Endothelial cell of umbilical vein (primary cell): ENCODE measurements at regions not wholly inside any gene's neighbourhood (a gene's known extent, or its start where the extent isn't known, plus 50 kb on each side); places are given as distances from the start of the nearest gene placed in this dataset.

Experiments used
- BruUV-seq: library from RNA; stranded (reverse); fragments of 400-500 nt; replicated peaks from 2 replicates; lab custom pipeline; 2021; lab: Mats Ljungman, UMichigan
- CTCF ChIA-PET: fragments of 300-600, 350-600 bp; sonication (Branson Sonifier 250); formaldehyde crosslinking; loops from one replicate; lab custom pipeline; 2021; ENCODE audit warnings: antibody characterized with exemption, inconsistent platforms; lab: Charles Lee
- POLR2A ChIA-PET: fragments of 300-600, 350-600 bp; sonication (Branson Sonifier 250); formaldehyde crosslinking; loops from one replicate; lab custom pipeline; 2021; ENCODE audit warnings: antibody characterized with exemption, inconsistent platforms; lab: Charles Lee
- DNase-seq: peaks from one replicate; pipeline ENCODE4 v3.0.0-alpha.2; 2011; ENCODE audit warnings: low read depth, low spot score
- FAIRE-seq: peaks from 2 replicates; lab custom pipeline; 2011; peaks lifted over from hg19 to GRCh38; lab: Jason Lieb, UNC
- H2AFZ ChIP-seq: 2 replicates; pipeline ENCODE4 v1.6.0; 2012; ENCODE audit warnings: low read depth, low read length, control low read depth, inconsistent platforms
- H3K27ac ChIP-seq: 2 replicates; pipeline ENCODE4 v1.5.1; 2011; ENCODE audit warnings: low read depth, mild to moderate bottlenecking, control low read depth, low read length, moderate library complexity; ENCODE audit not compliant: insufficient read depth
- H3K27me3 ChIP-seq, 2 experiments: 2 replicates each; pipeline versions ENCODE4 v1.6.0 to v1.6.1; 2011; ENCODE audit warnings: low read length in 2 of 2, mixed read lengths in 1 of 2; ENCODE audit not compliant: control insufficient read depth in 2 of 2, insufficient read depth in 2 of 2
- H3K36me3 ChIP-seq, 2 experiments: 2 replicates in 1 of 2; 3 replicates in 1 of 2; pipeline ENCODE4 v1.5.1; 2011; ENCODE audit warnings: low read length in 2 of 2, mild to moderate bottlenecking in 1 of 2, moderate library complexity in 1 of 2; ENCODE audit not compliant: control insufficient read depth in 2 of 2, insufficient read depth in 2 of 2; ENCODE audit errors: extremely low read depth in 1 of 2
- H3K4me1 ChIP-seq: 3 replicates; pipeline ENCODE4 v1.5.1; 2011; ENCODE audit warnings: mild to moderate bottlenecking, low read length; ENCODE audit not compliant: control insufficient read depth, insufficient read depth; ENCODE audit errors: extremely low read depth
- H3K4me2 ChIP-seq: 2 replicates; pipeline ENCODE4 v1.6.1; 2011; ENCODE audit warnings: low read length, control low read depth, mixed read lengths; ENCODE audit not compliant: insufficient read depth
- H3K4me3 ChIP-seq, 3 experiments: fragments of 200-600 bp in 1 of 3; sonication (generic), shearing (Covaris generic) in 1 of 3; replicated peaks in 1 of 3; 2 replicates each; pipeline ENCODE4 v1.5.1; 2011 to 2016; ENCODE audit warnings: control low read depth in 3 of 3, low read length in 3 of 3, mild to moderate bottlenecking in 2 of 3, inconsistent platforms in 1 of 3, low read depth in 1 of 3, moderate library complexity in 1 of 3; ENCODE audit not compliant: insufficient read depth in 1 of 3
- H3K79me2 ChIP-seq: 2 replicates; pipeline ENCODE4 v1.6.0; 2012; ENCODE audit warnings: low read length, inconsistent platforms; ENCODE audit not compliant: control insufficient read depth, insufficient read depth
- H3K9ac ChIP-seq: replicated peaks from 2 replicates; pipeline ENCODE3; 2011; ENCODE audit warnings: low read length, control low read depth; ENCODE audit not compliant: insufficient read depth; ENCODE audit errors: extremely low read depth
- H3K9me1 ChIP-seq: replicated peaks from 3 replicates; pipeline ENCODE4 v1.6.0; 2011; ENCODE audit warnings: mild to moderate bottlenecking, low read length; ENCODE audit not compliant: control insufficient read depth, insufficient read depth; ENCODE audit errors: extremely low read depth
- H3K9me3 ChIP-seq: replicated peaks from 2 replicates; pipeline ENCODE4 v1.5.1; 2012; ENCODE audit warnings: low read length, inconsistent platforms; ENCODE audit not compliant: control insufficient read depth, insufficient read depth
- H4K20me1 ChIP-seq: replicated peaks from 2 replicates; pipeline ENCODE3; 2011; ENCODE audit warnings: mild to moderate bottlenecking, low read length; ENCODE audit not compliant: control insufficient read depth, insufficient read depth; ENCODE audit errors: extremely low read depth
- EZH2 ChIP-seq: IDR thresholded peaks from 2 replicates; pipeline ENCODE4 v1.6.1; 2012; ENCODE audit warnings: borderline replicate concordance, low read depth, mild to moderate bottlenecking, moderate library complexity, low read length, inconsistent platforms; ENCODE audit not compliant: severe bottlenecking
- FOS ChIP-seq: IDR thresholded peaks from 2 replicates; pipeline ENCODE4 v1.6.1; 2011; ENCODE audit warnings: mild to moderate bottlenecking, low read length, moderate library complexity, borderline replicate concordance; ENCODE audit not compliant: insufficient read depth
- GATA2 ChIP-seq: IDR thresholded peaks from 2 replicates; pipeline ENCODE4 v1.7.0; 2011; ENCODE audit warnings: low read depth, mild to moderate bottlenecking, moderate library complexity, mixed read lengths, low read length; ENCODE audit not compliant: insufficient read length, insufficient read depth
- JUN ChIP-seq: IDR thresholded peaks from 2 replicates; pipeline ENCODE4 v1.6.1; 2011; ENCODE audit warnings: borderline replicate concordance, low read depth; ENCODE audit not compliant: insufficient read length, insufficient read depth
- MAX ChIP-seq: IDR thresholded peaks from 2 replicates; pipeline ENCODE4 v1.6.1; 2011; ENCODE audit not compliant: insufficient read depth, insufficient read length
- POLR2A ChIP-seq: IDR thresholded peaks from 2 replicates; pipeline ENCODE4 v1.6.1; 2012; ENCODE audit warnings: low read depth, mild to moderate bottlenecking, control low read depth, low read length
- dilution Hi-C: fragments of 300-500 bp; cut with MboI; formaldehyde crosslinking; loops from one replicate; pipeline ENCODE4 v1.15.0; 2019; ENCODE audit warnings: low sequenced_read_pairs; ENCODE audit not compliant: extremely low pct_ligation_motif_present
- intact Hi-C: fragments of 100-400 bp; cut with micrococcal nuclease; formaldehyde crosslinking; loops from one replicate; pipeline ENCODE4 v1.10.0; 2022

GRCh38 chr9:100856238-100856637 is 172.3 kb upstream of the PLPPR1 start:
- BruUV-seq, result no TSS peak
- FAIRE-seq, result no peak
- Histone ChIP-seq H3K27me3 (no peaks in the 10 kb centered on the region), H3K9me1 (no peaks in the 10 kb centered on the region), H3K79me2 (no peaks in the 10 kb centered on the region), H4K20me1 (no peaks in the 10 kb centered on the region), H3K36me3 (no peaks in the 10 kb centered on the region), H3K4me1 (no peaks in the 10 kb centered on the region), H2AFZ (no peak overlapping the region), H3K9ac (no peak overlapping the region), H3K9me3 (no peaks in the 10 kb centered on the region), H3K4me2 (no peak overlapping the region), H3K4me3 (no peak overlapping the region), H3K27ac (no peak overlapping the region)
- POLR2A ChIA-PET, result no interaction called here
- CTCF ChIA-PET, result no interaction called here
- DNase-seq, result peak; percentile 21
- dilution Hi-C loops, result no loop called here
- TF ChIP-seq MAX, result no peak
- TF ChIP-seq JUN, result no peak
- TF ChIP-seq EZH2, result no peak
- TF ChIP-seq FOS, result no peak
- no peak for TF ChIP-seq POLR2A
- intact Hi-C loops, result no loop called here

GRCh38 chr9:100865111-100865510 is 163.4 kb upstream of the PLPPR1 start:
- TF ChIP-seq POLR2A, result no peak
- no peak for TF ChIP-seq FOS
- TF ChIP-seq GATA2, result no peak
- Histone ChIP-seq H3K9ac (no peak overlapping the region), H3K36me3 (no peaks in the 10 kb centered on the region), H2AFZ (no peak overlapping the region), H3K9me3 (peaks cover 2% of the 10 kb centered on the region), H3K79me2 (no peaks in the 10 kb centered on the region), H3K4me2 (no peak overlapping the region), H3K4me1 (no peaks in the 10 kb centered on the region), H4K20me1 (no peaks in the 10 kb centered on the region), H3K27ac (no peak overlapping the region), H3K27me3 (no peaks in the 10 kb centered on the region), H3K4me3 (no peak overlapping the region), H3K9me1 (no peaks in the 10 kb centered on the region)
- ChIA-PET CTCF (no interaction called here), POLR2A (no interaction called here)
- intact Hi-C loops, result no loop called here
- FAIRE-seq (no peak), DNase-seq (no peak)
- dilution Hi-C loops, result no loop called here
- no TSS peak for BruUV-seq
